ENCODE measurements at regions not wholly inside any gene's neighbourhood (a gene's known extent, or its start where the extent isn't known, plus 50 kb on each side); places are given as distances from the start of the nearest gene placed in this dataset.
"Not testable (repeated sequence)": the region's sequence is repeated elsewhere in the genome, so short reads cannot be mapped to it uniquely, and the experiment has no call there.

DNA sequence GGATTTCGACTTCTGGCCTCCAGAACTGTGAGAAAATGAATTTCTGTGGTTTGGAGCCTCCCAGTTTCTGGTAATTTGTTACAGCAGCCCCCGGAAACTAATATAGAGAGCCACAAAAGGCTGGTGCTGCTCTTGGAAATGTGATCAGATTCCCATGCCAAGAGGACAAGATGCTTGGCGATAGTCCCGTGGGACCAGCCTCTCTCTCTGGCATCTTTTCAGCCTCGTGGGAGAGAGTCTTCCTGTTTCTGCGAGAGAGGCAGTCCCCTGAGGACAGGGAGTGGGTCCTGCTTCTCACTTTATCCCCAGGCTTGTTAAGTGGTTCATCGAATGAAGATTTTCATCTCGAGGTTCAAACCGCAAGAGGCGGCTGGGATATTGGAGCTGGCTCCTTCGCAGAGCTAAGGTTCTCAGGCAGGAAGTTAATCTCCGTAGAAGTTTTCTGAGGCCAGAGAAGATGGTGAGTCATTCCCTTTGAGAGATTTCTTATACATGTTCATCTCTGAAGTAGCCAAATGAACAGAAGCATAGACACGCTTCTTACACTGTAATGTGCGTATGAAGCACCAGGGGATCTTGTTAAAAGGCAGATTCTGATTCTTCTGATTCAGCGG, 211.6 kb upstream of the SDK2 start:
- no peak for DNase-seq

DNA sequence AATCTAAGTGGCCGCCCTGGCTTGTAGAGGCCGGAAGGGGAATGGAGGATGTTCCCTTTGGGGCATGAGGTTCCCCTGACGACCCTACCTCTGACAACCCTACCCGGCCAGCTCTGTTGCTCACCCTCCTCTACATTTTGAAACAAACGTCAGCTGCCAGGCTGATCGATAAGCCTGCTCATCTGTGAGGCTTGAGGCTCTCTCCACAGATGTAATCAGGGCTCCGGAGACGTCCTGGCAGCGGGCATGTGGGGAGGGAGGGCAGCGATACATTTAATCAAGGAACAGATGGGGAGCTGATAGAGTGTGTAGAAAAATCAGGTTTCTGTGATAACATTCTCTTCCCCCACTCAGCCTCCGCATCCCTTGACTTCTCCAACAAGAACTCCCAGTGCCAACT, 212.3 kb upstream of the SDK2 start:
- no peak for DNase-seq

DNA sequence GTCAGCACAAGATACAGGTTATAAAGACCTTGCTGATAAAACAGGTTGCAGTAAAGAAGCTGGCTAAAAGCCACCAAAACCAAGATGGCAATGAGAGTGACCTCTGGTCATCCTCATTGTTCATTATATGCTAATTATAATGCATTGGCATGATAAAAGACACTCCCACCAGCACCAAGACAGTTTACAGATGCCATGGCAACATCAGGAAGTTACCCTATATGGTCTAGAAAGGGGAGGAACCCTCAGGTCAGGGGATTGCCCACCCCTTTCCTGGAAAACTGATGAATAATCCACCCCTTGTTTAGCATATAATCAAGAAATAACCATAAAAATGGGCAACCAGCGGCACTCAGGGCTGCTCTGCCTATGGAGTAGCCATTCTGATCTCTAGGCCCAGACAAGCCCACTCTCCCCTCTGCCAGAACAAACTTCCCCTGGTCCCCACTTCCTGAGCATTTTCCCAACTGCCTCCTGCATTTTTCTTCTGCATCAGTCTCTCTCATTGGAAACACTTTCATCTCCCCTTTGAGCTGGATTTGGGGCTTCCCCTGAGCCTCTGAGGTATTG, 215.3 kb upstream of the SDK2 start:
- not testable (repeated sequence) for DNase-seq

DNA sequence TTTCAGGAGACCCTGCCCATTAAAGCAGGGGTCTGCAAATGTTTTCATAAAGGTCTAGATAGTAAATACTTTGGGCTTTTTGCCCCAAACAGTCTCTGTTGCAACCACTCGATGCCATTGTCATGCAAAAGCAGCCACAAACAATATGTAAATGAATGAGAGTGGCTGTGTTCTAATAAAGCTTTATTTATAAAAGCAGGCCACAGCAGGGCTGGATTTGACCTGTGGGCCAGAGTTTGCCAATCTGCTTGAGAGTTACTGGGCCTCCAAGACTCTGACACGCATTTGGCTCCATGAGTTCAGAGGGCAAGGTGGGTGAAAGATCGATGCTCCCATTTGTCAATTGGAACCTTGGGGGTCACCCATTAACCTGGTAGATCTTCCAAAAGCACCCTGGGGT, 217.3 kb upstream of the SDK2 start:
- no peak for DNase-seq

DNA sequence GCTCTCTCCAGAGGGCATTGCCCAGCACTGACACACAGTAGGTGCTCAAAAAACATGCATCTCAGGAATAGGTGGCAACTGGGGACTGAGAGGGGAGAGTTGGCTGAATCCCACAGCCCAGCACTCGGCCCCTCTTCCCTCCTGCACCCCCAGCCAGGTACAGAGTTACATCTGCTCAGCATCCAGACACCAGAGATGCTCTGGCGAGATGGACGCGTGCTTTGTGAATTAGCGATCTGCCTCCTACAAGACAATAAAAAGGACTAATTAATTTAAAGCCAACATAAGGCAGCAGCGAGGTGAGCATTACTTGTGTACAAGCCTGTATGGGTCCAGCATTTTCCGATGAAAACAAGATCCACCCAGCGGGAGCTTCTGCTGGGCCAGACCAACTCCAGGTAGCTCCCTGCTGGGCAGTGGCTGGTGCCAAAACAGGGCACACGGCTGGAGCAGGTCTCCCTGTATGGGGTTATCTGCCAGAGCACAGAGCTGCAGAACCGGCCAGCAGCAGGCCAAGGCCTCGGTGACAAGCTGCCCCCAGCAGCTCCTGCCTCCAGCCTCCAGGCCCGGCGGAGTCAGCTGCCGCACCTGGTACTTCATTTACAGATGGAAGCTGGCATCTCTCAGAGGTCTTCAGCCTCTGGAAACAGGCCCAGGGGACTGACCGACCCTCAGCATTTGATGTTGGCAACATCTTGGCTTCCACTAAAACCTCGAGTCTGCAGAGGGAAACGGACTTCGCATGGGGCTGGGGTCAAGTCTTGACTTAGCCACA, 219.7 kb upstream of the SDK2 start:
- DNase-seq, result no peak

DNA sequence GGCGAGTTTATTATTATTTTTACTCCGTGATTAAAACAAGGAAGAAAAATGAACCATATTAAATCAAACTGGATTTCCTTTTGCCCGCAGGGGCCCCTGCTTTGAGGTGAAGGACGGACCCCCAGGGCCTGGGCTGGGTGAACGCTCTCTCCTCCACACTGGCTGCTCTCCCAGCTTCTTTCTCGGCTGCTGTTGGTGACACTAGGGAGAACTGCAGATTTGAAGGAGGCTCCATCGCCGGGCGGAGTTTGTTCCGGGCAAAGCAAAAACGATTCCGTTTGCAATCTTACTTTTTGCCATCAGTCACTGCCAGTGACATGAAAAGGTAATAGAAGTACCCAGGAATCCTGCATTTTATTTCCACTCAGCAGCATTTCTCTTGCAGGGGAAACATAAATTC, 221.6 kb upstream of the SDK2 start:
- DNase-seq, result no peak

DNA sequence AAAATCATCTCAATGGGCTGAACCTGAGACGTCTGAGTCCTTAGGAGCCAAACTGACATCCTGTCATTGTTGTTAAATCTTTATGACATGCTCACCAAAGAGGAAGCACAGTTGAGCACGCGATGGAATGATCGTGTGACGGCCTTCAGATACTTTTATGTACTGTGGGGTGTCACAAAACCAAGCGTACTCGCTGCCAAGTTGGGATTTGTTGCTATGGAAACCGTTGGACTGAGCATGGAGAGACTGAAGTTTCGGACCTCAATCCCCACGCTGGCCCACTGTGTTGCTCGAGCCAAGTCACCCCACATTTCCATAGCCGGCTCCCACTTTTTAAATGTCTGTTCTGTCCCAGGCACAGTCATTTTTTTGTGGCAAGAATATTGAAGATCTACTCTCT, 222.8 kb upstream of the SDK2 start:
- no peak for DNase-seq

DNA sequence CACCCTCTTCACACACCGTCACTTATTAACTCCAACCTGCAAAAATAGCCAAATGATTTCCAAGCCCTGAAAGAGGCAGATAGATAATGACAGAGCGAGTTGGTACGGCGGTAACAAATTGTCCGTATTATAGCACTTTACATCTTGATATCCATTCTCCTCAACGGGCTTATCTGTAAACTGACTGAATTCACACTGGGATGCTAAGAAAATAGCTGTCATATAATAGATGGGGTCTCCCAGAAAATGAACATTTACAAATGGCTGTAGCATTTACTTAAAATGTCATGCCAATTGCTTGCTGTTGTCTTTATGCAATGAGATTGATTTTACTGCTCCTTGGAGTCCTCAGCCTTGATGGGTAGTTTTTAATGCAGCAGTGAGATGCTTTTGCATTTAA, 225.8 kb upstream of the SDK2 start:
- DNase-seq, result no peak

DNA sequence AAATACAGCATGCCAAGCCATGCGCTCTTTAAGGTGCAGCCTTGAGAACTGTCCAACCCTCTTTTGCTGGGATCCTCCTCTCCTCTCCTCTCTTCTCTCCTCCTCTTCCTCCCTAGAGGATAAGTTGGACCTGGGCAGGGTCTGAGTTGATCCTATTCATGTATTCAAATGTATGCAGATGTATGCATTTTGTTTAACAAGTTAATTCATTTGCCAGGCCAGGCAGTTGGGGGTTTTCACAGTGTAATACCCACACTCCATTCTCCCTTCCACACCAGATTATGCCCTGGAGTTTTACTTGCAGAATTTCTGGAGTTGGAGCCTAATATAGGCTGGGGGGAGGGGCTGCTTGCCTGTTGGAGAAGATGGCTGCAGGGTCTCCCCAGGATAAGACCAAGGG, 226.2 kb upstream of the SDK2 start:
- no peak for DNase-seq

DNA sequence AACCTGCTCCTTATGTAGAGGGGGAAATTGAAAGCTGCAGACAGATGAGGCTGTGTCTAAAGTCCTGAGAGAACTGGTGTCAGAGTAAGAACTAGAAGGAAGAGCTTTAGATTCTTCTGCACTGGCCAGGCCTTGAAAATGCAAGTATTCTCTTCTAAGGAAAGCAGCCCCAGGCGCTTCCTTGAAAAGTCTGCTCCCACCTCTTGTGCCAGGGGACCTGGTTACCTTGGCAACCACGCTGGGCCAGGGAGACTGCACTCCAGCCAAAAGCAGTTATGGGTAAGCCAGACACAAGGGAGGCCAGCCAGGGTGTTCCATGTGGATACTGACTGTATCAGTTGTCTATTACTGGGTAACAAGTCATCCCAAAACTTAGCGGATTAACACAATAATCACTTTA, 228.6 kb upstream of the SDK2 start:
- DNase-seq, result no peak

DNA sequence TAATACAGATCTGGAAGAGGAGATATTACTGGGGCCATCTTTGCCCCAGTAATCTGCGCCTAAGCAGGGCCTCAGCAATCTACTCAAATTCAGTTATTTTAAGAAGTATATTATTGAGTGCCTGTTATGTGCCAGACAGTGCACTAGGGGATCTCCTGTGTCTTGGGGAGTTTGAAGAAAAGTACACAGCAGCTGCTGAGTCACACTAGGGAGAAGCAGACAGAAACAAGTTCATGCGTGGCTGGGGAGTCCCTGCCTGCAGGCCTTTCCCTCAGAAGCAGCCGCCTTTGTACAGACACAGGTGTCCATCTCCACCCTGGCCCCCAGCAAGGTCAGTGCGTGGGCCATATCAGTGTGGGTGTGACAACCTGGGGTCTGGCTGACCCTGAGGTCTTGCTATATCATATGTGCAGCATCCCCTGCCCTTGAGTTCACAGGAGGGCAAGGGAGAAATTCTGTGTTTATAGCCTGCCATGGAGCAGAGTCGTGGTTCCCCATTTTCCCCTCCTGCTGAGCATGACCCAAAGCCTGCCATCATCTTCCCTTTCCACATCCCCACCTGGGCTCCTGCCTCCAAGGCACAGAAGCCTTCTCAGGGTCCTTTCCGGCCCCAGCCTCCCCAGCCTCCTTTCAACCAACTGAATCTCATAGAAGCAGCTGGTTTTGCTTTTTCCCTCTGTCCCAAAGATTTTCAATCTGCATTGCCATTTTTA, 229.9 kb upstream of the SDK2 start:
- no peak for DNase-seq

DNA sequence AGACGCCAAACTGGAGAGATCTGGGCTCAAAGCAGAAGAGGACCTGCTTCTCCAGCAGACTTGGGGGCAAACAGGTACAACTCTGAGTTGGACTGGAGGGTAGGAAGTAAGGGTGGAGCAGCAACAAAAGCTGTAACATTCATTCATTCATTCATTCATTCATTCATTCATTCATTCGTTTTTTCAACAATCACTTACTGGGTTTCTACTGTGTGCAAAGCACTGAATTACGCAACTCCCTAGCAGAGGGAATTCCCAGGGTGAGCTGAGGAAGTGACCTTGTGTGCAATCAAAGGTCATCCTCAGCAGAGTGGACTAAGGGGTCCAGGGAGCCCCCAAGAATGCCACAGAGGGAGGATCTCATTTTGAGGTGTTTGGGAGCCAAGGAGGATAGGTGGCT, 231.1 kb upstream of the SDK2 start:
- no peak for DNase-seq

DNA sequence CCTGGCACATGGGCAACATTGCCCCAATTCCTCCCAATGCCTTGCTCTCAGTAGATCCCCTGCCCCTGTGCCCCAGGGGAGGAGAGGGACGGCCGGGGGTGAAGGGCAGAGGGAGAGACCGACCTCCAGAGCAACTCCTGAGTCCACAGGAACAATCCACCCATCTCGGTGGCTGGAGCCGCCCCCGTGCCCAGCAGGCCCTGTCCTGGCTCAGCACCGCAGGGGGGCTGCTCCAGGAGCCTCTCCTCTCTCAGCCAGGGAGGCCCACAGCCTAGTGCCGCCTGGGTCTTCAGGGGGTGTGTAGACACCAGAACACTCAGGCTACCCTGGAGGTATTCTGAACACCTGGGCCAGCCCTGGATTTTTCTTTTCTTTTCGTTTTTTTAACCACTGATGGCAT, 233.7 kb upstream of the SDK2 start:
- DNase-seq, result no peak

DNA sequence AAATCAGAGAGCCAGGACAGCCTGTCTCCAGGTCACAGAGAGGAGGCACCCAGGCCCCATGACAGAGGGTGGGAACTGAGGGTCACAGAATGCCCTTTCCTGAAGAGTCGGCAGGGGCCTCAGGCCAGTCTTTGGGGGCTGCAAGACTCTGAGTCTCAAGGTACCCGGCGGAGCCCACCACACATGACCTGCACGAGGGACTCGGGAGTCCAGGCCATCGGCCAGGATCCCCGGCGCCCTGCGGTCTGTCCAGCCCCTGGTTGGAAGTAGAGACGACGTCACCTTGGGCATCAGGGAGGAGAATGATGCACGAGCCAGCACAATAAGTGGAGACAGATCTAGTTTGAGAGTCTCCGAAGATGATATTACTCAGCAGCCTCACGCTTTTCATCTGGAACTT, 234.7 kb upstream of the SDK2 start:
- DNase-seq, result no peak

DNA sequence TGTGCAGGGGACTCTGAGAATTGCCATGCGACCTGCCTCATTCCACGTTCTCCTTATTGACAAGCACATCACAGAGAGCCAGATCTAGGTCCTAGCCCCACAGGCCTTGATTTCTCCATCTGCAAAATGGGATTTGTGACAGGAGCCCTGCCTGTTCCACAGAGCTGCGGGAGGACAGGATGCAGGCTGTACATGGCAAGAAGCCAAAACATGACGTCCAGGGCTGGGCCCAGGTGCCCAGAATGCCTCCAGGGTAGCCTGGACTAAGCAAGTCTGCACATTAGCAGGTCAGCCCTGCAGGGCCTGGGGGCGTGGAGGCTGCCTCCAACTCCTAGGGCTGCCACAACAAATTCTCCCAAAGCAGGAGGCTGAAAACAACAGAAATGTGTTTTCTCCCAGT, 235.7 kb upstream of the SDK2 start:
- no peak for DNase-seq

DNA sequence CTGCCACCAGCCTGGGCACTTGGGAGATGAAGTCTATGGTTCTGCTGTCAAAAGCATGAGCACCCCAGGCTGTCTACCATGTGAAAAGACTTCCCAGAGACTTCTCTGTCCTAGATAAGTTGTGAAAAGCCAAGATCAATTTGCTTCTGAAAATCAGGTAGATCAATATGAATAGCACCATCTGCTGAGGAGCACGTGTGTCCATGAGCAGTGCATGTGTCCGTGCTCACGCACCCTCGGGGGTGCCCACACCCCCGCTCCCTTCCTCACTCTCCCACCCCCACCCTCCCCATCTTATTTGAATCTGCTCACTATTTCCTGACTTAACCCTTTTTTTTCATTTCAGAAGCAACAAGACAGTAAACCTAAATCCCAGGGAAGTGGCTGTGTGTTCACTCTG, 238.3 kb upstream of the SDK2 start:
- no peak for DNase-seq

DNA sequence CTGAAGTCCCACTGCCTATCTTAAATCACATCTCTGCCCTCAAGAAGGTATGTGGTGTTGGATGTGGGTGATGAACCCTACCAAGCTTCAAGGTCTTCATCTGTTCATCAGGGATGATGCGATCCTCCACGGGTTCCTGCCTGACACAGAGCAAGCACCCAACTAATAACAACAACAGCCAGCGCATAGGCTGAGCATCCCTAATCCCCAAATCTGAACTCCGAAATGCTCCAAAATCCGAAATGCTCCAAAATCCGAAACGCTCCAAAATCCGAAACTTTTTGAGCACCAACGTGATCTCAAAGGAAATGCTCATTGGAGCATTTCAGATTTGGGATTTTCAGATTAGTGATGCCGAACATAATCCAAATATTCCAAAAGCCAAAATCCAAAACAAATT, 238.9 kb upstream of the SDK2 start:
- no peak for DNase-seq

DNA sequence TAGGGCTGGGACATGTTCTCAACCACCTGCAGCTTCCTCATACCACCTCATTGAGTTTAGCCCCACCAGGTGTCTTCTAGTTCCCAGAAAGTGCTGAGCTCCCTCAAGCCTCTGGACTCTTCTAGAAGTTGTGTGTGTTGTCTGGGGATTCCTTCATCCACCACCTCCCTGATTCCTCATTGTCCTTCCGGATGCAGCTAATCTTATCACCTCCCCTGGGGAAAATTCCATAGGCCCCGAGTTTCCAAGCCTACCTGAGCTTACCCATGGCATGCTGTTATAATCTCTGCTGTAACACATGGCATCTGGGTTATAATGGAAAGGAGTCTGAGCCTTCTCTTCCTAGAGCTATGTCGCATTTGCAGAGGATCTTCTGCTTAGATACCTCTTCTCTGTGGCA, 243.5 kb upstream of the SDK2 start:
- DNase-seq, result no peak

DNA sequence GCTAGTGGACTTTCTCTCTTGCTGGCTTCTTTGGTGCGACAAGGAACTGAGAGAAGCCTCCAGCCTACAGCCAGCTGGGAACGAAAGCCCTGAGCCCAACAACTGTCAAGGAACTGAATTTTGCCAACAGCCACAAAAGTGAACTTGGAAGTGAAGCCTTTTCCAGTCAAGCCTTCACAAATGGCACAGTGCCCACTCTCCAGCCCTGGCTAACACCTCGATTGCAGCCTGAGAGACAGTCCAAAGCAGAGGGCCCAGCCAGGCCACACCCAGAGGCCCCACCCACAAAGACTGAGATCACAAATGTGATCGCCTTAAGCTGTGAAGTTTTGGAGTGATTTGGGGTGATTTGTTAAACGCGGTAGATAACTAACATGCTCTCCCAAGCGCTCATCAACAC, 244.6 kb upstream of the SDK2 start:
- DNase-seq, result no peak

DNA sequence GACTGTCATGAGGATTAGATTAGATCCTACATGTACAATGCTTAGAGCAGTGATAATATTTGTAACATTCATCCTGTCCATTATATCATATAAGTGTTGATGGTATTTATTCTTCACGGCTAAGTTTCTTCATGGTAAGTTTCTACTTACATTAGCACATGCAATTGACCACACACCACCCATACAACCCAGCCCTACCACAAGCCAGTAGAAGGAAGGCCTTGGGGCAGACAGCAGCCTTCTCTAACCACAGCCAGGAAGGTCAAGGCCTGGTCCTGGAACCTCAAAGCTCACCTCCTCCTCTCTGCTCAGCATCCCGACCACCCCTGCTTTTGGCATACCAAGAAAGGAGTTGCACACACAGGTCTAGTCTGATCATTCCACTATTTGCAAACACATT, 245.2 kb upstream of the SDK2 start:
- DNase-seq, result no peak

DNA sequence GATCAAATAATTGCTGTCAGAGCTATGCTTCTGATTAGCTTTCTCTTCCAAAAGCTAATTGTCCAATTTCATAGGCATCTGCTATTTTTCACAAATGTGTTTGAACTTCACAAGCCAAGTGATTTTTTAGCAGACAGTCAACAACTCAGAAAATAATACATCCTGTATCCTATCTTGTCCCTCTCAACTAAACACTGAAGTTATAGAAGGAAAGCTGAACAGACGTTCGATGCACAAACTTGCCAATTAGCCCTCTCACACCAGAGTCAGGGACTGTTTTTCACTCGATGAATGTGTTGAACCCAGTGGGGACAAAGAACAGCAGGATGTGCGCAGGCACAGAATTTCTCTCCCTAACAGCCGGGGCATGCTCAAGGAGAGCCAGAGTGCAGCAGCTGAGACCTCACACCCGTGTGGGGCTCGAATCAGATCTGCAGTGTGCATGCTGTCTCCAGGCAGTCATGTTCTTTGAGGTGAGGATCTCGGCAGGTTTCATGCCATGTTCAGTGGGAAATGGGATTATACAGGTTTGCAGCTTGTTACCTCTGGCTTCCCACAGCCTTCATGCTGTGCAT, 246.7 kb upstream of the SDK2 start:
- no peak for DNase-seq

DNA sequence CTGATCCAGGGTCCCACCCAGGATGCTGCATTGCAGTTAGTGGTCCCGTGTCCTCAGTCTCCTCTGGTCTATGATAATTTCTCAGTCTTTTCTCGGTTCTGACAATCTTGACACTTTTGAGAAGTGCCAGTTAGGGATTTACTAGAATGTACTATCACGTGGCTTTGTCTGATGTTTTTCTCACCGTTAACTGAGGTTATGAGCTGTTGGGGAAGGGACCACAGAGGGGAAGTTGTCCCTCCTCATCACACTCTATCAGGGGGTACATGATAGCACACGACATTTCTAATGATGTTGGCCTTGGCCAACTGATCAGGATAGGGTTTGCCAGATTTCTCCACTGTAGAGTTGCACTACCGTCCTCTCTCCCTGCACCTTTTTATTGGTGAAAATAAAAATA, 250.9 kb upstream of the SDK2 start:
- DNase-seq, result no peak

DNA sequence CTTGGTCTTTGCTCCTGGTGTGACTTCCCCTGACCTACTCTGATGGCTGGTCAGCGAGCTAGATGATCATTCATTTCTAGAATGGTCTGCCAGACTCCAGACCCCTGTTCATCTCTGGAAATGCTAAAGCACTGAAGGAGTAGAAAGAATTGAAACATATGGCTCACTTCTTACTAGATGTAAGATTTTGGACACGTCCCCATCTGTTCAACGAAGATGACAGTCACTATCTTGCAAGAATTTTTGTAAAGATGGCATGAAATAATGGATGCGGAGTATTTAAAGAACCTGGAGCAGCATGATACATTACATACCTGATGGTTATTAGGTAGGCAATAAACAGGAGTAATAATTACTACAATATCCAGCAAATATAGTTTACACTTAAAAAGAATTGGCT, 252.7 kb upstream of the SDK2 start:
- DNase-seq, result no peak

DNA sequence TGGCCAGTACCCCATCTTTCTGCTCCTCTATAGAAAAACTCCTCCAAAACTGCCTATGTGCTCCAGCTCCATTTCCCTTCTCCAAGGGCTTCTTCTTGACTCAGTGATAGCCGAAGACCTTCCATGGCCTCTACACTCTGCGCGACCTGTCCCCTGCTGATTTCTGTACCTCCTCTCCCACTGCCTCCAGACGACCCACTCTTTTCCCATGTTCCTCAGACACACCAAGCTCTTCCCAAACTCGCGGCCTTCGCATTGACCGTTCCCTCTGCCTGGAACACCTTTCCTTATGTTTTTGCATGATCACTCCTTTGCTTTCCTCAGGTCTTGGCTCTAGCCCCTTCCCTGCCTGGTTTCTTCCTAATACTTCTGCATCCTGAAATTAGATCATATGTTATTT, 255.6 kb upstream of the SDK2 start:
- no peak for DNase-seq

Data from NCI-H1092 (cell line).